ENCODE measurements at regions not wholly inside any gene's neighbourhood (a gene's known extent, or its start where the extent isn't known, plus 50 kb on each side); places are given as distances from the start of the nearest gene placed in this dataset.
"Not testable (repeated sequence)": the region's sequence is repeated elsewhere in the genome, so short reads cannot be mapped to it uniquely, and the experiment has no call there.

GRCh38 chr12:131631889-131632651 is 78.8 kb upstream of the SFSWAP start:
- not testable (repeated sequence) for TF ChIP-seq CTCF, POLR2A (IDR thresholded peaks at IDR 0.05)

Data from uterus (tissue), 2 donors.